ENCODE measurements at regions not wholly inside any gene's neighbourhood (a gene's known extent, or its start where the extent isn't known, plus 50 kb on each side); places are given as distances from the start of the nearest gene placed in this dataset.

DNA sequence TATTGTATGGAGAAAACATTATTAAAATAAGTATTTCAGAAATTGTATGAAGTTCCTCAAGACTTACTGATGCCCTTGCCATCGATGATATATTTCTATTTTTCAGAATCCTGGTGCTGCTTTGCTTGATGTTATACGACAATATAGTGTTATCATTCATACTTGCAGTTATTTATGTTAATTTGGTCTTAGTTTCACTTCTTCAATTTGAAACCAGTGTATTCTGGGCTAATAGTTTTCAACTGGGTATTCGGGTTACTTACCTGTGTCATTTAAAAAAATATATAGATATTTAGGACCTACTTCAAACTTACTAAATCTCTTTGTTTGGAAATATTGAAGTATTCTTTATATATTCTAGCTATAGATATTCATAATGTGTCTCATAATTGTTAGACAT lies 1414.7 kb downstream of the C4orf33 start:
- in situ Hi-C loops (cut with MboI) (no loop called here), intact Hi-C loops (cut with micrococcal nuclease) (no loop called here)
- H3K4me1 ChIP-seq (replicated peaks in 1 of 2; ENCODE audit: control insufficient read depth in 2 of 2, insufficient read depth in 2 of 2, low read length in 2 of 2) = no peaks in the 10 kb centered on the region
- H3K36me3 ChIP-seq (ENCODE audit: control insufficient read depth, insufficient read depth, low read length) = no peaks in the 10 kb centered on the region
- no TSS peak for BruUV-seq (replicated peaks)
- DNase-seq (ENCODE audit: extremely low read depth in 1 of 4, low spot score in 3 of 4) (no peak), FAIRE-seq (no peak), ATAC-seq (no peak)
- no peak overlapping the region for H2AFZ ChIP-seq (ENCODE audit: low read depth, low read length)
- no peak overlapping the region for H3K27ac ChIP-seq (ENCODE audit: extremely low read depth, low read depth, low read length)
- no peaks in the 10 kb centered on the region for H3K27me3 ChIP-seq (ENCODE audit: control insufficient read depth in 2 of 2, insufficient read depth in 2 of 2, low read length in 2 of 2)
- no peak overlapping the region for H3K4me2 ChIP-seq (ENCODE audit: insufficient read depth, low read length)
- H3K9me1 ChIP-seq (ENCODE audit: control insufficient read depth, insufficient read depth, low read length) = no peaks in the 10 kb centered on the region
- H3K4me3 ChIP-seq = no peak overlapping the region
- H3K9me3 ChIP-seq (replicated peaks; ENCODE audit: control insufficient read depth, insufficient read depth, low read depth, low read length) = no peaks in the 10 kb centered on the region; the same call in 1 of the 2 replicates
- no peak overlapping the region for H3K9ac ChIP-seq (ENCODE audit: insufficient read depth in 1 of 2, low read depth in 2 of 2, low read length in 2 of 2)
- ChIA-PET CTCF (ENCODE audit: low intra/inter-chr PET ratio) (no interaction called here), POLR2A (no interaction called here)
- WGBS (ENCODE audit: insufficient coverage, low coverage, missing lambda C conversion rate) = 0% methylated on average over 3 of the region's 3 CpGs
- no peaks in the 10 kb centered on the region for H3K79me2 ChIP-seq (ENCODE audit: control insufficient read depth, insufficient read depth, low read length)
- H4K20me1 ChIP-seq (replicated peaks; ENCODE audit: control insufficient read depth, insufficient read depth, low read length) = no peaks in the 10 kb centered on the region
- TF ChIP-seq TCF7 (IDR thresholded peaks at IDR 0.05; ENCODE audit: borderline replicate concordance) (no peak), BRCA1 (IDR thresholded peaks at IDR 0.05) (no peak), BRCA1 (CRISPR knock-in tag; IDR thresholded peaks at IDR 0.05) (no peak), ARNT (IDR thresholded peaks at IDR 0.05) (no peak), RUNX1 (IDR thresholded peaks at IDR 0.05; ENCODE audit: low read depth) (no peak), MCM5 (IDR thresholded peaks at IDR 0.05; ENCODE audit: low read depth) (no peak), PURB (CRISPR knock-in tag; IDR thresholded peaks at IDR 0.05; ENCODE audit: low read depth) (no peak), ZNF444 (CRISPR knock-in tag; IDR thresholded peaks at IDR 0.05) (no peak), CHD4 (IDR thresholded peaks at IDR 0.05; ENCODE audit: insufficient read depth, insufficient replicate concordance, low read depth, low read length, poor library complexity, severe bottlenecking) (no peak), SUPT5H (IDR thresholded peaks at IDR 0.05) (no peak), RAD51 (IDR thresholded peaks at IDR 0.05; ENCODE audit: borderline replicate concordance, low read depth) (no peak), RBM14 (IDR thresholded peaks at IDR 0.05; ENCODE audit: borderline replicate concordance, insufficient read depth, low read depth, low read length) (no peak)
- TF ChIP-seq, protein P1, sequence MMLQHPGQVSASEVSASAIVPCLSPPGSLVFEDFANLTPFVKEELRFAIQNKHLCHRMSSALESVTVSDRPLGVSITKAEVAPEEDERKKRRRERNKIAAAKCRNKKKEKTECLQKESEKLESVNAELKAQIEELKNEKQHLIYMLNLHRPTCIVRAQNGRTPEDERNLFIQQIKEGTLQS (IDR thresholded peaks at IDR 0.05) = no peak
- TF ChIP-seq, protein P1 (CRISPR knock-in tag; conservative IDR thresholded peaks at IDR 0.05) = no peak
- TF ChIP-seq, protein P2, sequence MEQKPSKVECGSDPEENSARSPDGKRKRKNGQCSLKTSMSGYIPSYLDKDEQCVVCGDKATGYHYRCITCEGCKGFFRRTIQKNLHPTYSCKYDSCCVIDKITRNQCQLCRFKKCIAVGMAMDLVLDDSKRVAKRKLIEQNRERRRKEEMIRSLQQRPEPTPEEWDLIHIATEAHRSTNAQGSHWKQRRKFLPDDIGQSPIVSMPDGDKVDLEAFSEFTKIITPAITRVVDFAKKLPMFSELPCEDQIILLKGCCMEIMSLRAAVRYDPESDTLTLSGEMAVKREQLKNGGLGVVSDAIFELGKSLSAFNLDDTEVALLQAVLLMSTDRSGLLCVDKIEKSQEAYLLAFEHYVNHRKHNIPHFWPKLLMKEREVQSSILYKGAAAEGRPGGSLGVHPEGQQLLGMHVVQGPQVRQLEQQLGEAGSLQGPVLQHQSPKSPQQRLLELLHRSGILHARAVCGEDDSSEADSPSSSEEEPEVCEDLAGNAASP (IDR thresholded peaks at IDR 0.05) = no peak
- TF ChIP-seq, protein P3, sequence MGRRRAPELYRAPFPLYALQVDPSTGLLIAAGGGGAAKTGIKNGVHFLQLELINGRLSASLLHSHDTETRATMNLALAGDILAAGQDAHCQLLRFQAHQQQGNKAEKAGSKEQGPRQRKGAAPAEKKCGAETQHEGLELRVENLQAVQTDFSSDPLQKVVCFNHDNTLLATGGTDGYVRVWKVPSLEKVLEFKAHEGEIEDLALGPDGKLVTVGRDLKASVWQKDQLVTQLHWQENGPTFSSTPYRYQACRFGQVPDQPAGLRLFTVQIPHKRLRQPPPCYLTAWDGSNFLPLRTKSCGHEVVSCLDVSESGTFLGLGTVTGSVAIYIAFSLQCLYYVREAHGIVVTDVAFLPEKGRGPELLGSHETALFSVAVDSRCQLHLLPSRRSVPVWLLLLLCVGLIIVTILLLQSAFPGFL (CRISPR knock-in tag; IDR thresholded peaks at IDR 0.05) = no peak
- TF ChIP-seq, protein P4, sequence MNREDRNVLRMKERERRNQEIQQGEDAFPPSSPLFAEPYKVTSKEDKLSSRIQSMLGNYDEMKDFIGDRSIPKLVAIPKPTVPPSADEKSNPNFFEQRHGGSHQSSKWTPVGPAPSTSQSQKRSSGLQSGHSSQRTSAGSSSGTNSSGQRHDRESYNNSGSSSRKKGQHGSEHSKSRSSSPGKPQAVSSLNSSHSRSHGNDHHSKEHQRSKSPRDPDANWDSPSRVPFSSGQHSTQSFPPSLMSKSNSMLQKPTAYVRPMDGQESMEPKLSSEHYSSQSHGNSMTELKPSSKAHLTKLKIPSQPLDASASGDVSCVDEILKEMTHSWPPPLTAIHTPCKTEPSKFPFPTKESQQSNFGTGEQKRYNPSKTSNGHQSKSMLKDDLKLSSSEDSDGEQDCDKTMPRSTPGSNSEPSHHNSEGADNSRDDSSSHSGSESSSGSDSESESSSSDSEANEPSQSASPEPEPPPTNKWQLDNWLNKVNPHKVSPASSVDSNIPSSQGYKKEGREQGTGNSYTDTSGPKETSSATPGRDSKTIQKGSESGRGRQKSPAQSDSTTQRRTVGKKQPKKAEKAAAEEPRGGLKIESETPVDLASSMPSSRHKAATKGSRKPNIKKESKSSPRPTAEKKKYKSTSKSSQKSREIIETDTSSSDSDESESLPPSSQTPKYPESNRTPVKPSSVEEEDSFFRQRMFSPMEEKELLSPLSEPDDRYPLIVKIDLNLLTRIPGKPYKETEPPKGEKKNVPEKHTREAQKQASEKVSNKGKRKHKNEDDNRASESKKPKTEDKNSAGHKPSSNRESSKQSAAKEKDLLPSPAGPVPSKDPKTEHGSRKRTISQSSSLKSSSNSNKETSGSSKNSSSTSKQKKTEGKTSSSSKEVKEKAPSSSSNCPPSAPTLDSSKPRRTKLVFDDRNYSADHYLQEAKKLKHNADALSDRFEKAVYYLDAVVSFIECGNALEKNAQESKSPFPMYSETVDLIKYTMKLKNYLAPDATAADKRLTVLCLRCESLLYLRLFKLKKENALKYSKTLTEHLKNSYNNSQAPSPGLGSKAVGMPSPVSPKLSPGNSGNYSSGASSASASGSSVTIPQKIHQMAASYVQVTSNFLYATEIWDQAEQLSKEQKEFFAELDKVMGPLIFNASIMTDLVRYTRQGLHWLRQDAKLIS (CRISPR knock-in tag; IDR thresholded peaks at IDR 0.05) = no peak
